GM12875 (cell line): ENCODE measurements at regions not wholly inside any gene's neighbourhood (a gene's known extent, or its start where the extent isn't known, plus 50 kb on each side); places are given as distances from the start of the nearest gene placed in this dataset.
"Not testable (repeated sequence)": the region's sequence is repeated elsewhere in the genome, so short reads cannot be mapped to it uniquely, and the experiment has no call there.

Experiments
- H3K4me3 ChIP-seq: one replicate; pipeline ENCODE4 v1.5.1; 2011; ENCODE audit warnings: low read depth, low read length, control low read depth
- TF ChIP-seq, protein P1 (sequence below): IDR thresholded peaks from 2 replicates; pipeline ENCODE4 v1.5.1; 2011; ENCODE audit warnings: low read depth, mild to moderate bottlenecking, control low read depth, inconsistent platforms, low read length, moderate library complexity, borderline replicate concordance; ENCODE audit not compliant: insufficient read depth

DNA sequence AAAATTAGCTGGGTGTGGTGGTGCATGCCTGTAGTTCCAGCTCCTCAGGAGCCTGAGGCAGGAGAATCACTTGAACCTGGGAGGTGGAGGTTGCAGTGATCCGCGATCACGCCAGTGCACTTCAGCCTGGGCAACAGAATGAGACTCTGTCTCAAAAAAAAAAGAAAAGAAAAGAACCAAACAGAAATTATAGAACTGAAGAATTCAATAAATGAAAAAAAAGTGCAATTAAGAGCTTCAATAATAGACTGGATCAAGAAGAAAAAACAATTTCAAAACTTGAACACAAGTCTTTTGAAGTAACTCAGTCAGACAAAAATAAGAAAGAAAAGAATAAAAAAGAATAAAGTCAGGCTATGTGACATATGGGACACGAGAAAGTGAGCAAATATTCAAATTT lies 175.8 kb upstream of the ZSWIM2 start:
- no peak overlapping the region for H3K4me3 ChIP-seq
- TF ChIP-seq, protein P1, sequence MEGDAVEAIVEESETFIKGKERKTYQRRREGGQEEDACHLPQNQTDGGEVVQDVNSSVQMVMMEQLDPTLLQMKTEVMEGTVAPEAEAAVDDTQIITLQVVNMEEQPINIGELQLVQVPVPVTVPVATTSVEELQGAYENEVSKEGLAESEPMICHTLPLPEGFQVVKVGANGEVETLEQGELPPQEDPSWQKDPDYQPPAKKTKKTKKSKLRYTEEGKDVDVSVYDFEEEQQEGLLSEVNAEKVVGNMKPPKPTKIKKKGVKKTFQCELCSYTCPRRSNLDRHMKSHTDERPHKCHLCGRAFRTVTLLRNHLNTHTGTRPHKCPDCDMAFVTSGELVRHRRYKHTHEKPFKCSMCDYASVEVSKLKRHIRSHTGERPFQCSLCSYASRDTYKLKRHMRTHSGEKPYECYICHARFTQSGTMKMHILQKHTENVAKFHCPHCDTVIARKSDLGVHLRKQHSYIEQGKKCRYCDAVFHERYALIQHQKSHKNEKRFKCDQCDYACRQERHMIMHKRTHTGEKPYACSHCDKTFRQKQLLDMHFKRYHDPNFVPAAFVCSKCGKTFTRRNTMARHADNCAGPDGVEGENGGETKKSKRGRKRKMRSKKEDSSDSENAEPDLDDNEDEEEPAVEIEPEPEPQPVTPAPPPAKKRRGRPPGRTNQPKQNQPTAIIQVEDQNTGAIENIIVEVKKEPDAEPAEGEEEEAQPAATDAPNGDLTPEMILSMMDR: no peak

DNA sequence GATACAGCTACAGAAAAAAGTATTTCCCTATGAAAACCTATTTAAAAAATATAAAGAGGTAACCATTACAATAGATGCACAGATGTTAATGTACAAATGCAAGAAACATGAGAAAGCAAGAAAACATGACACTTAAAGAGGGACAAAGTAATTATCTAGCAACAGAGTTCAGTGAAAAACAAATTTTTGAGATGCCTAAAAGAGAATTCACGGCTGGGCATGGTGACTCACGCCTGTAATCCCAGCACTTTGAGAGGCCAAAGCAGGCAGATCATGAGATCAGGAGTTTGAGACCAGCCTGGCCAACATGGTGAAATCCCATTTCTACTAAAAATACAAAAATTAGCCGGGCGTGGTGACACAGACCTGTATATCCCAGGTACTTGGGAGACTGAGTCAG lies 175.0 kb upstream of the ZSWIM2 start:
- H3K4me3 ChIP-seq: not testable (repeated sequence)

DNA sequence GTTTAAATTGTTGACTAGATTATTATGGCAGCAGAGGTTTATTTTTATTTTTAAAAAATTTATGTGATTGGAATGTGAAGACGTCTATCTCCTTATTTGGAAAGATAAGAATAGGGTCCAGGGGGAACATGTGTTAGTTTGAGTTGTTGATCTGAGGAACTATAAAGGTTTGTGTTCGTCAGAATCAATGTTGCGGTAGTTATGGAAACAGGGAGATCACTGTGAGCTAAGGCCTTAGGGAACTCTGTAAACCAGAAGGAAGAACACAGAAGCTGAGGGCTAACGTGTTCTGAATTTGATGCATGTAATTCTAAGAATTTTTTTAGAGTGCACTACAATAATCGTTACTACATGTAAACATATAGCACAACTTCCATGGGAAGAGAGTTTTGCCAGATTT lies 168.5 kb upstream of the ZSWIM2 start:
- no peak overlapping the region for H3K4me3 ChIP-seq
- TF ChIP-seq, protein P1: no peak

DNA sequence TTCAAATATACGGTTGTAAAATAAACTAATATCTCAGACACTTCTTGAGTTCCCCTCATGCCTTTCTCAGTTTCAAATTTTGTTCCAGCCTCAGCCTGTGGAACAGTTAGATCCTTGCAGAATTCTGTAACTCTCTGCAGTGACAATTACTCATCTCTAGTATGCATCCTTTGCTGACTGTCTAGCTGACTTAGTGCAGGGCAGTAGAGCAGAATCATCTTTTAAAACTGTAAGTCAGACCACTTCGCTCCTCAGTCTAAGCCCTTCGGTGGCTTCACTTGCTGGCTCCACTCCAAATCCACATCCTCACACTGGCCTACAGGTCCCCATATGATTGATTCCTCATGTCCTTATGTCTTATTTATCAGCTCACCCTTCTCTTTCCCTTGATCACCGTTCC lies 164.1 kb upstream of the ZSWIM2 start:
- TF ChIP-seq, protein P1: no peak
- H3K4me3 ChIP-seq: no peak overlapping the region

DNA sequence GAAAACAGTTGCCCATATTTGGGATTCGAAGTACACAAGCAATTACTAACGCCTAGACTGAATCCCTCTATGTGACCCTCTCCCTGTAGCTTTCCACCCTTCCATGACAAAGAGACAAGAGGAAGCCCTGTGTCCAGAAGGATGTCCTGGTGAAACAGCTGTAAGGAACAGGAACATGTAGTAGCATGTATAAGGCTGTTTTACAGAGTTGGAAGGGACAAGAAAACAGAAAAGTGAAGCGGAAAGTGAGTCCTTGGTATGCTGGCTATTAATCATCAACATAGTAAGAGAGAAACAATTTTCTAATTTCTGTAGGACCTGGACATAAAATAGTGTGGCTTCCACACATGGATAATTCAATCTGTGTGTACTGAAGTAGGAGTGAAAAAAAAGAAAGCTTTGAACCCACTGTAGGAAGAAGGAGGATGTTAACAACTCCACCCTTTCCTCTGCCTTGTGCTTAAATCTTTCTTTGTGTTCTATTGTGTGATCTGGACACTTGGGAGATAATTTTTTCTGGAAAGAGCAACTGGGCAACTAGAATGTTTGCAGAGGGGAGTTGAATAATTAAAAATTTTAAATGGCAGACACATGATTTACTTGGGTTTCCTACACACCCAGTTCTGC lies 162.3 kb upstream of the ZSWIM2 start:
- TF ChIP-seq, protein P1: no peak

DNA sequence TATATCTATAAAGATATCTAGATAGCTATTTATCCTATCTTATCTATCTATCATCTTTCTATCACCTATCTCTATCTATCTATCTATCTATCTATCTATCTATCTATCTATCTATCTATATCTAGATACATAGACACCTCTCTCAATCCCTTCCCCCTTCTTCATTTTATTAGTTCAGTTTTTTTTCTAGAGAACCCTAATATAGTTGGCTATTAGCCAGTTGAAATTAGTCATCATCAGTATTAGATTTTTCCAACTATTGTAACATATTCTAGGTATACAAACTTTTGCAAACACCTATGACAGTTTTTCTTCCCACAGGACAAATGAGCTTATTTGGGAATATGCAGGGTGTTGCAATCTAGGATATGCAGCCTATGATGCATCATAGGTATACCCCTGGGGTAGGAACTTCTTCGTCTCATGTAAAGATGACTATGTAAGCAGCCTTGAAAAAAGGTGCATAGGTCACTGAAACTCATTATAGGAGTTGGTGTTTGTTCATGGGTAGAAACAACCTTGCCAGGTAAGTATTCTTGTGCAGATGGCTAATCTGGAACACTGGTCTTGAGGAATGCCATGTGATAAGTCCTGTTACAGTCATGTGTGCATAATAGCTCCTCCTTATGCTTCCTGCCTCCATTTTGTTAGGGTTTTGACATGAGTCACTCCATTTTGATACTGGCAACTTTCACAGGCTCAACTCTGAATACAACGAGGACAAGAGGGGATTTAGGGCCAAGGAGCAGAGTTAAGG lies 160.7 kb upstream of the ZSWIM2 start:
- no peak overlapping the region for H3K4me3 ChIP-seq
- TF ChIP-seq, protein P1: no peak

More for the DNA sequence above, 162.3 kb upstream of the ZSWIM2 start:
- no peak overlapping the region for H3K4me3 ChIP-seq

DNA sequence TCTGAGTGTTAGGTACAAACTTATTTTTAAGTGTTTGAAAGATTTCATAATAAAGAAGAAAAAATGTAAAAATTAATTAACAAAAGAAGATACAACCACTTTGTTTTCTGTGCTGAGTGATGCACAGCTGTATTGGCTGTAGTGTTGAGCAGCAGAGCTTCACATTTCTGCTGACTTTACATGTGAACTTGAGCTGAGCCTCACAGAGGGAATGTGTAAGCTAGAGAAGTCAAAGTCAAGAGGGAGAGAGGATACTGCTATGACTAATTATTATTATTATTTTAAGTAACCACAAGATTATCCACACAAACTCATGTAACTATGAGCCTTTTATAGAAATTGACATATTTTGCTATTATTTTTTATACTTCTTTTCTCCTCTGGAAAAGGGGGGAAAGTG lies 159.1 kb upstream of the ZSWIM2 start:
- H3K4me3 ChIP-seq: no peak overlapping the region
- TF ChIP-seq, protein P1: no peak

DNA sequence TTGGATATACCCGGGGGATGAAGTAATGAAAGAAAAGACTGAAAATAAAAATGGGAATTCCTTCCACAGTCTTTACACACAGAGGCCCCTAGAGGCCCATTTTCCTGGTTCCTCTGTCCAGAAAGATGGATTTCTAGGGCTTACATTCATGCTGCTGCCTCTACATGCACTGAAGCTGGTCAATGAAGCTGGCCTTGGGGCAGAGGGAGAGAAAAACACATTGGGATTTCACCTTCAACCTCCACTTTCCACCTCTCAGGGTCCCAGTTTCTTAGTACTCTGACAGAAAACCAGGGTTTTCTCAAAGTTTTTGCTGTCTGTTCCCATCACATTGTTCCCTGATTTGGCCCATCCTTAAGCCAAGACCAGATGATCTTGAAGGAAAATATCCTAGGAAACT lies 154.6 kb upstream of the ZSWIM2 start:
- TF ChIP-seq, protein P1: no peak
- no peak overlapping the region for H3K4me3 ChIP-seq
